ENCODE measurements at regions not wholly inside any gene's neighbourhood (a gene's known extent, or its start where the extent isn't known, plus 50 kb on each side); places are given as distances from the start of the nearest gene placed in this dataset.

GRCh38 chr14:101246894-101247841, 314.1 kb upstream of the DIO3 start:
- TF ChIP-seq, protein P1, sequence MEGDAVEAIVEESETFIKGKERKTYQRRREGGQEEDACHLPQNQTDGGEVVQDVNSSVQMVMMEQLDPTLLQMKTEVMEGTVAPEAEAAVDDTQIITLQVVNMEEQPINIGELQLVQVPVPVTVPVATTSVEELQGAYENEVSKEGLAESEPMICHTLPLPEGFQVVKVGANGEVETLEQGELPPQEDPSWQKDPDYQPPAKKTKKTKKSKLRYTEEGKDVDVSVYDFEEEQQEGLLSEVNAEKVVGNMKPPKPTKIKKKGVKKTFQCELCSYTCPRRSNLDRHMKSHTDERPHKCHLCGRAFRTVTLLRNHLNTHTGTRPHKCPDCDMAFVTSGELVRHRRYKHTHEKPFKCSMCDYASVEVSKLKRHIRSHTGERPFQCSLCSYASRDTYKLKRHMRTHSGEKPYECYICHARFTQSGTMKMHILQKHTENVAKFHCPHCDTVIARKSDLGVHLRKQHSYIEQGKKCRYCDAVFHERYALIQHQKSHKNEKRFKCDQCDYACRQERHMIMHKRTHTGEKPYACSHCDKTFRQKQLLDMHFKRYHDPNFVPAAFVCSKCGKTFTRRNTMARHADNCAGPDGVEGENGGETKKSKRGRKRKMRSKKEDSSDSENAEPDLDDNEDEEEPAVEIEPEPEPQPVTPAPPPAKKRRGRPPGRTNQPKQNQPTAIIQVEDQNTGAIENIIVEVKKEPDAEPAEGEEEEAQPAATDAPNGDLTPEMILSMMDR (IDR thresholded peaks at IDR 0.05; ENCODE audit: borderline replicate concordance, extremely low read depth, low read length, poor library complexity, severe bottlenecking): no peak
- no peak for TF ChIP-seq EZH2 (IDR thresholded peaks at IDR 0.05; ENCODE audit: borderline replicate concordance, low read depth, low read length, severe bottlenecking)
